Fibroblast of skin of left biceps (primary cell): ENCODE measurements at regions not wholly inside any gene's neighbourhood (a gene's known extent, or its start where the extent isn't known, plus 50 kb on each side); places are given as distances from the start of the nearest gene placed in this dataset.

Source experiments
- DNase-seq, 2 experiments: peaks; one replicate each; pipeline ENCODE4 v3.0.0-alpha.2; 2013; ENCODE audit warnings: low read depth in 2 of 2

GRCh38 chr4:143273160-143273917 lies 63.3 kb upstream of the GAB1 start:
- no peak for DNase-seq

- no peak for DNase-seq
These were observed 55.8 kb upstream of the GAB1 start for GRCh38 chr4:143280861-143281260.

- no peak for DNase-seq
These were observed 55.0 kb upstream of the GAB1 start for GRCh38 chr4:143281507-143282190.

GRCh38 chr4:143282211-143282707 lies 54.4 kb upstream of the GAB1 start:
- DNase-seq = peak; percentile 56 to 66

- no peak for DNase-seq
These were observed 50.8 kb upstream of the GAB1 start for GRCh38 chr4:143285696-143286437.

GRCh38 chr4:143286701-143287571 lies 49.7 kb upstream of the GAB1 start:
- DNase-seq = no peak
